ENCODE measurements at regions not wholly inside any gene's neighbourhood (a gene's known extent, or its start where the extent isn't known, plus 50 kb on each side); places are given as distances from the start of the nearest gene placed in this dataset.

DNA sequence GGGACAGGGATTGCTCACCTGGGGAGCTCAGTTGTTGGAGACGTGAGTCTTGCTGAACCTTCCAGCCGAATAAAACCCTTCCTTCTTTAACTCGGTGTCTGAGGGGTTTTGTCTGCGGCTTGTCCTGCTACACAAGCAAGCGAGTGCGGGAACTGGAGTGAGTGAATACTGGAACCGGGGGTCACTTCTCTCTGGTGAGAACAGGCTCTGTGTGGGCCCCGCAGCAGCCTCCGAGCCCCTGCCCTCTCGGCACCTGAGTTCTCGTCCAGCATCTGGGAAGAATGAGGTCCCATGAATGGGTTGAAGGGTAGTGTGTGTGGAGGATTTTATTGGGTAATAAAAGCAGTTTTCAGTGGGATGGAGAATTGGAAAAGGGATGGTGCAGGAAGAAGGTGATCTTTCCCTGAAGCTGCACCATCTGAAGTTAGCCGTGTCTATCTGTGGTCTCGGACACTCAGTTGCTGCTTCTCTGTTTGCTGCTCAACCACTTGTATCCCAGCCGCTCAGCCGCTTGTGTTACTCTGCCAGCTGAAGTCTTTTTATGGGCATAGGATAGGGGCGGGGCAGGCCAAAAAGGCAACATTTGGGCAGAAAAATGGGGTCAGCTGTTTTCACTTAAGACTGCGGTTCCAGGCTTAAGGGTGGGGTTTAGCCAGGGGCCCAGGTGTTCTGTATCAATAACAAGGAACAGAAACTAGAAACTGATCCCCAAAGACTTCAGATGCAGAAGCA lies 450.6 kb upstream of the CAMK1G start:
- no peak for TF ChIP-seq CTCF (conservative IDR thresholded peaks at IDR 0.05)
- no peaks in the 10 kb centered on the region for H3K27me3 ChIP-seq (ENCODE audit: control insufficient read depth, insufficient read depth, low read length, poor library complexity, severe bottlenecking)
- H3K9me3 Mint-ChIP-seq, result peaks cover 22% of the 10 kb centered on the region
- no peak for DNase-seq
- peaks cover 22% of the 10 kb centered on the region for H3K9me3 ChIP-seq (ENCODE audit: control insufficient read depth, low read length)
- H3K9ac ChIP-seq (ENCODE audit: extremely low read depth, low read length, poor library complexity, severe bottlenecking), result no peak overlapping the region
- no peak overlapping the region for H3K27ac ChIP-seq (ENCODE audit: low read depth, low read length)
- peaks cover 13% of the 10 kb centered on the region for H3K36me3 Mint-ChIP-seq (ENCODE audit: low read depth)
- 89 to 95% methylated on average over 15 to 17 of the region's 17 CpGs for WGBS, 2 experiments (ENCODE audit: insufficient coverage in 1 of 2, insufficient read length in 1 of 2)
- H3K27ac Mint-ChIP-seq, result no peak overlapping the region
- no peaks in the 10 kb centered on the region for H3K4me1 ChIP-seq (ENCODE audit: control insufficient read depth, insufficient read depth, low read length)
- peaks cover 12% of the 10 kb centered on the region for H3K4me1 Mint-ChIP-seq
- H3K27me3 Mint-ChIP-seq (ENCODE audit: insufficient read depth), result no peaks in the 10 kb centered on the region
- H3K4me3 ChIP-seq (ENCODE audit: low read length), result no peak overlapping the region
- H3K4me3 Mint-ChIP-seq, result no peak overlapping the region
- H3K36me3 ChIP-seq (ENCODE audit: control insufficient read depth, insufficient read depth, low read length), result no peaks in the 10 kb centered on the region

GRCh38 chr1:209134001-209134400 lies 449.5 kb upstream of the CAMK1G start:
- Mint-ChIP-seq H3K4me3 (no peak overlapping the region), H3K27me3 (ENCODE audit: insufficient read depth) (no peaks in the 10 kb centered on the region), H3K9me3 (peaks cover 17% of the 10 kb centered on the region), H3K27ac (no peak overlapping the region), H3K36me3 (ENCODE audit: low read depth) (peaks cover 9% of the 10 kb centered on the region), H3K4me1 (peaks cover 12% of the 10 kb centered on the region)
- no peaks in the 10 kb centered on the region for H3K4me1 ChIP-seq (ENCODE audit: control insufficient read depth, insufficient read depth, low read length)
- H3K4me3 ChIP-seq (ENCODE audit: low read length), result no peak overlapping the region
- no peaks in the 10 kb centered on the region for H3K27me3 ChIP-seq (ENCODE audit: control insufficient read depth, insufficient read depth, low read length, poor library complexity, severe bottlenecking)
- H3K9ac ChIP-seq (ENCODE audit: extremely low read depth, low read length, poor library complexity, severe bottlenecking), result no peak overlapping the region
- DNase-seq, result no peak
- no peaks in the 10 kb centered on the region for H3K36me3 ChIP-seq (ENCODE audit: control insufficient read depth, insufficient read depth, low read length)
- no peak overlapping the region for H3K27ac ChIP-seq (ENCODE audit: low read depth, low read length)
- no peak for TF ChIP-seq CTCF (conservative IDR thresholded peaks at IDR 0.05)
- WGBS, 2 experiments (ENCODE audit: insufficient coverage in 1 of 2, insufficient read length in 1 of 2), result 93 to 97% methylated on average over 4 to 5 of the region's 5 CpGs
- H3K9me3 ChIP-seq (ENCODE audit: control insufficient read depth, low read length), result peaks cover 18% of the 10 kb centered on the region

DNA sequence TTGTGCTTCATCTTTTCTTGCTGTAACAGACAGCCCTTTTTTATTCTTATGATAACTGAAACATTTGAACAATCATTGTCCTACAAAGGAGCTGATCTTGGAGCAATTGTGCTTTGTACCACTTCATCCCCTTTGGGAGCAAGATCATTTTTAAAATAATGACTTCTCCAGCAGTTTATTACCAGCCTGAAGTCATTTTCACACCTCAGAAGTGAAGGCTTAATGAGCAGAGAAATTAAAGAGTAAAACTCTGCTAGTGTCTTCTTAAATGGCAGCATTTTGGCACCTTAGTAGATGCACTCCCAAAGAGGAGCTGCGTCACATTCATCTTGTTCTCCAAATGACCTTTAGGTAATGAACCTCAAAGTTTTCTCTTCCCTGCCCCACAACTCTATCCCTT lies 439.6 kb upstream of the CAMK1G start:
- WGBS, 2 experiments (ENCODE audit: insufficient coverage in 1 of 2, insufficient read length in 1 of 2), result 93% methylated on average over 1 of the region's 1 CpG; no CpG with 5 or more reads in 1 of the 2 experiments
- Histone ChIP-seq H3K27ac (ENCODE audit: low read depth, low read length) (no peak overlapping the region), H3K36me3 (ENCODE audit: control insufficient read depth, insufficient read depth, low read length) (no peaks in the 10 kb centered on the region), H3K9ac (ENCODE audit: extremely low read depth, low read length, poor library complexity, severe bottlenecking) (no peak overlapping the region), H3K4me3 (ENCODE audit: low read length) (no peak overlapping the region), H3K9me3 (ENCODE audit: control insufficient read depth, low read length) (no peaks in the 10 kb centered on the region), H3K27me3 (ENCODE audit: control insufficient read depth, insufficient read depth, low read length, poor library complexity, severe bottlenecking) (no peaks in the 10 kb centered on the region), H3K4me1 (ENCODE audit: control insufficient read depth, insufficient read depth, low read length) (no peaks in the 10 kb centered on the region)
- DNase-seq, result no peak
- Mint-ChIP-seq H3K9me3 (no peaks in the 10 kb centered on the region), H3K4me3 (no peak overlapping the region), H3K36me3 (ENCODE audit: low read depth) (no peaks in the 10 kb centered on the region), H3K27me3 (ENCODE audit: insufficient read depth) (no peaks in the 10 kb centered on the region), H3K4me1 (peaks cover 15% of the 10 kb centered on the region), H3K27ac (no peak overlapping the region)
- TF ChIP-seq CTCF (conservative IDR thresholded peaks at IDR 0.05), result no peak

Measured in endodermal cell (in vitro differentiated cells).